Stomach (tissue), 8 donors: ENCODE measurements at regions not wholly inside any gene's neighbourhood (a gene's known extent, or its start where the extent isn't known, plus 50 kb on each side); places are given as distances from the start of the nearest gene placed in this dataset.

ENCODE experiments used
- DNase-seq, 2 donors: peaks; one replicate each; pipeline versions ENCODE4 v3.0.0 to v3.0.0-alpha.2; 2013 to 2019
- H3K27ac ChIP-seq, 5 donors: fragments of 200-600 bp in 4 of 5; sonication (generic) in 4 of 5; one replicate each; pipeline ENCODE4 v1.5.1; 2013 to 2019; ENCODE audit warnings: mild to moderate bottlenecking in 1 of 5, moderate library complexity in 1 of 5
- H3K27me3 ChIP-seq, 3 donors: fragments of 200-600 bp; sonication (generic); one replicate each; pipeline ENCODE4 v1.5.1; 2017 to 2019; ENCODE audit warnings: mixed run types in 1 of 3
- H3K36me3 ChIP-seq, 4 donors: fragments of 200-600 bp; sonication (generic); 1 replicate in 3 of 4; 2 replicates in 1 of 4; pipeline ENCODE4 v1.5.1; 2016 to 2019
- H3K4me1 ChIP-seq, 4 donors: fragments of 200-600 bp; sonication (generic); one replicate each; pipeline ENCODE4 v1.5.1; 2016 to 2019
- H3K4me3 ChIP-seq, 4 donors: fragments of 200-600 bp; sonication (generic) in 3 of 4; one replicate each; pipeline ENCODE4 v1.5.1; 2016 to 2019; ENCODE audit warnings: mild to moderate bottlenecking in 1 of 4
- H3K9me3 ChIP-seq, 4 donors: fragments of 200-600 bp; sonication (generic); one replicate each; pipeline ENCODE4 v1.5.1; 2016 to 2019
- EP300 ChIP-seq: sonication (generic); formaldehyde crosslinking; IDR thresholded peaks from one replicate; pipeline ENCODE4 v1.6.1; 2017; ENCODE audit warnings: antibody characterized with exemption
- POLR2A ChIP-seq, 4 donors: fragments of 450-650 bp; IDR thresholded peaks; one replicate each; pipeline ENCODE4 v1.6.1; 2016; ENCODE audit warnings: antibody characterized with exemption in 4 of 4, control low read depth in 2 of 4, mild to moderate bottlenecking in 1 of 4, moderate library complexity in 1 of 4
- POLR2AphosphoS5 ChIP-seq, 3 donors: sonication (generic); formaldehyde crosslinking; IDR thresholded peaks; one replicate each; pipeline ENCODE4 v1.6.1; 2016; ENCODE audit warnings: antibody characterized with exemption in 3 of 3
- WGBS, 5 donors: extraction: QIAGEN DNeasy Blood & Tissue Kit in 3 of 5; methylation state at CpG; one replicate each; pipeline versions ENCODE4 v1.1.5 to v1.1.7; 2013 to 2018; 5-methylcytosine and 5-hydroxymethylcytosine counted together
- intact Hi-C: fragments of 100-400 bp; cut with DNase I; formaldehyde crosslinking; loops from one replicate; pipeline ENCODE4 v1.15.1; 2023; ENCODE audit warnings: low total_unique reads
- TF ChIP-seq, protein P1 (sequence below), 7 experiments: fragments of 450-650 bp in 4 of 7; fragments of 200-600 bp in 3 of 7; sonication (generic) in 3 of 7; IDR thresholded peaks; one replicate each; pipeline ENCODE4 v1.5.1; 2016 to 2019; ENCODE audit warnings: antibody characterized with exemption in 7 of 7, control low read depth in 2 of 7, mild to moderate bottlenecking in 1 of 7
- donor health status: healthy with polysubstance abuse.
- donor health status: Bipolar disorder and iron deficiency.
- donor health status: healthy.

DNA sequence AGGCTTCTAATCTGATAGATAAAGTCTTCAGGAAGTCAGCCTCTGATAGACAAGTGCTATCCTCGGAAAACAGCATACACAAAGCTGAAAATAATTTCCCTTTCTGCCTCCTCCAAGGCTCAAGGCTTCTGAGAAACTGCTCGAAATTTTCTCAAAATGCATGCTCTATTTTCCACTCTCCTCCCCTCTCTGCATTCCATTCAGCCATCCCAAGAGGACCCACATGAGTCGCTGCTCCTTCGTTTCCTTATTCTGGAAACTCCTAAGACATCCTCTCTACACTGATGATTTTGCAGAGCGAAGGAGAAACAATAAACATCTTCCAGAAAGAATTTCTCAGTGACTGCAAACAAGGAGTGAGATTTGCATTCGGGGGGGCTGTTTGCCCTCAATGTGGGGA is 92.2 kb upstream of the SFSWAP start:
- Histone ChIP-seq H3K36me3 (no peaks in the 10 kb centered on the region), H3K9me3 (no peaks in the 10 kb centered on the region), H3K4me1 (no peaks in the 10 kb centered on the region), H3K27ac (no peak overlapping the region), H3K4me3 (no peak overlapping the region), H3K27me3 (peaks cover 0 to 76% (median 28%) of the 10 kb centered on the region in 3 donors)
- no peak for DNase-seq
- TF ChIP-seq POLR2A (IDR thresholded peaks at IDR 0.05) (no peak), EP300 (no peak), POLR2AphosphoS5 (IDR thresholded peaks at IDR 0.05) (no peak)
- TF ChIP-seq, protein P1, sequence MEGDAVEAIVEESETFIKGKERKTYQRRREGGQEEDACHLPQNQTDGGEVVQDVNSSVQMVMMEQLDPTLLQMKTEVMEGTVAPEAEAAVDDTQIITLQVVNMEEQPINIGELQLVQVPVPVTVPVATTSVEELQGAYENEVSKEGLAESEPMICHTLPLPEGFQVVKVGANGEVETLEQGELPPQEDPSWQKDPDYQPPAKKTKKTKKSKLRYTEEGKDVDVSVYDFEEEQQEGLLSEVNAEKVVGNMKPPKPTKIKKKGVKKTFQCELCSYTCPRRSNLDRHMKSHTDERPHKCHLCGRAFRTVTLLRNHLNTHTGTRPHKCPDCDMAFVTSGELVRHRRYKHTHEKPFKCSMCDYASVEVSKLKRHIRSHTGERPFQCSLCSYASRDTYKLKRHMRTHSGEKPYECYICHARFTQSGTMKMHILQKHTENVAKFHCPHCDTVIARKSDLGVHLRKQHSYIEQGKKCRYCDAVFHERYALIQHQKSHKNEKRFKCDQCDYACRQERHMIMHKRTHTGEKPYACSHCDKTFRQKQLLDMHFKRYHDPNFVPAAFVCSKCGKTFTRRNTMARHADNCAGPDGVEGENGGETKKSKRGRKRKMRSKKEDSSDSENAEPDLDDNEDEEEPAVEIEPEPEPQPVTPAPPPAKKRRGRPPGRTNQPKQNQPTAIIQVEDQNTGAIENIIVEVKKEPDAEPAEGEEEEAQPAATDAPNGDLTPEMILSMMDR (IDR thresholded peaks at IDR 0.05) = no peak
- WGBS, 5 donors = 47 to 60% (median 54%) methylated on average over 6 of the region's 6 CpGs
- intact Hi-C loops = no loop called here

DNA sequence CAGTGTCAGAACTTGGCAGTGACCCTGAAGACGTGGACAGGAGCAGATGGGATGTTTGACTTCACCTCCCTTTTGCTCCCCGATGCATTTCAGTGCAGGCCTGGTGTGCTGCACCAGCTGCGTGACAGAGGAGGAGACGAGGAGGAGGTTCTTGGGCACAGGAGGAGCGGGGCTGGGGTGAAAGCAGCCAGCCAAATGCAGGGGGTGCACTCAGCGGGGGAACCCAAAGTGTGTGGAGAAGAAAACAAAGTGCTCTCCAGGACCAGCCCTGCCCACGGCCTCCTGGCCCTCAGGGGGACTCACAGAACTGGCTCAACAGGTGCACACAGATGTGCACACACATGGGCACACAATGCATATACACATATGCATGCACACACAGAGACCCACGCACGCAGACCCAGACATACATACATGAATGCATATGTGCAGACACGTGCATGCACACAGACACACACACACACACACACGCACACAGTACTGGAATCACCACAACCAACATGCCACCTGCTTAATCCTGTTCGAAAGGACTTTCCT is 91.7 kb upstream of the SFSWAP start:
- no peak for TF ChIP-seq POLR2A (IDR thresholded peaks at IDR 0.05)
- no peak for TF ChIP-seq EP300
- peaks cover 0 to 80% (median 31%) of the 10 kb centered on the region in 3 donors for H3K27me3 ChIP-seq
- intact Hi-C loops = no loop called here
- H3K9me3 ChIP-seq = no peaks in the 10 kb centered on the region
- DNase-seq = no peak
- peaks cover 0 to under 1% (median under 1%) of the 10 kb centered on the region in 4 donors for H3K4me1 ChIP-seq
- H3K27ac ChIP-seq = no peak overlapping the region
- no peak overlapping the region for H3K4me3 ChIP-seq
- no peaks in the 10 kb centered on the region for H3K36me3 ChIP-seq
- 56 to 61% (median 58%) methylated on average over 10 to 12 of the region's 12 CpGs for WGBS, 5 donors

DNA sequence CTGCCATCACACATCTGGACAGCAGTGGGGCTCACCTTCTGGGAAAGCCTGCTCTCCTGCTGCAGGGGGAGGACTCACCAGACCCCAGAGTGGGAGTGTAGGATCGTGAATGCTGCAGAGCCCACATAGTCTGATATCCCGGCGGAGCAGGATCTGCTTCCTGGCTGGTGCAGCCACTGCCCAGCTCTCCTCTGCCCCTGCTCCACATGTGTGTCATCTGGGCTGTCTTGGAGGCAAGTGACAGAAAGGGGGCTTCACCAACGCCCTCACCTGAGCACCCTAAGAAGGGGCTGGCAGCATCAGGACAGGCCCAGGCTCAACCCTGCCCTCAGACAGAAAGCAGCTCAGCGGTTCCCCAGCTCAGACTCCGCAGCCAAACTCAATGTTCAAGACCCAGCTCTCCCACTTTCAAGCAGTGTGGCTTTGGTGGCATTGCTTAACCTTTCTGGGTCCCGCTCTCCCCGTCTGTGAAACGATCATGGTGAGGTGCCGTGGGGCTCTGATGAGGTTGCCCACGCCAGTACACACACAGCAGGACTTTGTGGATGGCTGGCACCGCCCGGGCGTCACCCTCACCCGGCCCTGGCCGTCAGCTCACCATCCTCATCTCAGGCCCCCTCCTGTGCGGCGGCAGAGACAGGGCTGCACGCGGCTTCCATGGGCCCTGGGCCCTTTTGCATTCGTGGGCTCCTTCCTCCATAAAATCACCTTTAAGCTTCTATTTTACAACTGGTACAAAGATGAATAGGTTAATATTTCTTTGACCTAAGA is 91.0 kb upstream of the SFSWAP start:
- Histone ChIP-seq H3K27me3 (peaks cover 0 to 83% (median 31%) of the 10 kb centered on the region in 3 donors), H3K9me3 (no peaks in the 10 kb centered on the region), H3K36me3 (no peaks in the 10 kb centered on the region), H3K27ac (no peak overlapping the region), H3K4me3 (no peak overlapping the region), H3K4me1 (peaks cover 0 to 8% (median 4%) of the 10 kb centered on the region in 4 donors)
- DNase-seq = no peak
- intact Hi-C loops = no loop called here
- 77 to 85% (median 82%) methylated on average over 21 of the region's 21 CpGs for WGBS, 5 donors
- TF ChIP-seq POLR2A (IDR thresholded peaks at IDR 0.05) (no peak), POLR2AphosphoS5 (IDR thresholded peaks at IDR 0.05) (no peak), EP300 (no peak)
- TF ChIP-seq, protein P1 (IDR thresholded peaks at IDR 0.05) = no peak

DNA sequence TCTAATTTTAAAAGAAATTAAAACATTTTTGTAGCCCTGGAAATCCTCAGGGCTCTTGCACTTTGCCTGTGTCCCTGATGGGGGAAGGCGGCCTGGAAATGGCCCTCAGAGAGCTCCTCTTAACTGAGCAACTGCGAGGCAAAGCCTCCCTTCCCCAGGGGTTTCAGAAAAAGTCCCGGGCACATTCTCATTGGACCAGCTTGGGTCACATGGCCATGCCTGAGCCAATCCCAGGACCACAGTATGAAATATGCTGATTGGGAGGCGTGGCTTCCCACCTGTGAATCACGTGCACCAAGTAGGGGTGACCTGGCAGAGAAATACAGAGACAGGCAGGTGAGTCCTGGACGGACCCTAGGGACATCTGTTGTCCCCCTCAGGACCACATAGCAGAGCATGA is 90.4 kb upstream of the SFSWAP start:
- TF ChIP-seq, protein P1 (IDR thresholded peaks at IDR 0.05) = no peak
- TF ChIP-seq POLR2A (IDR thresholded peaks at IDR 0.05) (no peak), POLR2AphosphoS5 (IDR thresholded peaks at IDR 0.05) (no peak), EP300 (no peak)
- Histone ChIP-seq H3K36me3 (no peaks in the 10 kb centered on the region), H3K9me3 (no peaks in the 10 kb centered on the region), H3K4me1 (peaks cover 0 to 14% (median 7%) of the 10 kb centered on the region in 4 donors), H3K27me3 (peaks cover 0 to 77% (median 31%) of the 10 kb centered on the region in 3 donors), H3K4me3 (no peak overlapping the region), H3K27ac (no peak overlapping the region)
- DNase-seq = no peak
- 60 to 69% (median 66%) methylated on average over 5 to 6 of the region's 6 CpGs for WGBS, 5 donors
- intact Hi-C loops = no loop called here
